Activated gamma-delta T cell (primary cell): ENCODE measurements at regions not wholly inside any gene's neighbourhood (a gene's known extent, or its start where the extent isn't known, plus 50 kb on each side); places are given as distances from the start of the nearest gene placed in this dataset.

Experiments used
- DNase-seq: peaks from one replicate; lab custom pipeline; 2025; lab: John Stamatoyannopoulos, UW

DNA sequence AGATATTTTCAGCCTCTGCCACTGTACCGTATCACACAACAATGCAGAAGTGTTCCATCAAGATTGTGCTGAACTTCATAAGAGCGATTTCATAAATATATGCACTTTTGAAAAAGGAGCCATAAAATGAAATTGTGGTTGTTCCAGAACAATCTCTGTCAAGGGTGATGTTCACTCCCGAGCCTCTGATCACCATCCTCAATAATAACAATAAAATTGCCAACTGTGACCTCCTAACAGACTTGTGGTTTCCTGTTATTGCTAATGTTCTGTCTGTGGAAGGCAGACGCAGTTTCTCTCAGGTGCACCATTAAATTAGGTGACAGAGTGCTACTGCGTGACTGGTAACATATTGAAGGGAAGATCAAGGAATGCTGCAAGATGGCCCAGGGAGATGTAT is 383.7 kb downstream of the SOCS6 start:
- DNase-seq, result no peak

DNA sequence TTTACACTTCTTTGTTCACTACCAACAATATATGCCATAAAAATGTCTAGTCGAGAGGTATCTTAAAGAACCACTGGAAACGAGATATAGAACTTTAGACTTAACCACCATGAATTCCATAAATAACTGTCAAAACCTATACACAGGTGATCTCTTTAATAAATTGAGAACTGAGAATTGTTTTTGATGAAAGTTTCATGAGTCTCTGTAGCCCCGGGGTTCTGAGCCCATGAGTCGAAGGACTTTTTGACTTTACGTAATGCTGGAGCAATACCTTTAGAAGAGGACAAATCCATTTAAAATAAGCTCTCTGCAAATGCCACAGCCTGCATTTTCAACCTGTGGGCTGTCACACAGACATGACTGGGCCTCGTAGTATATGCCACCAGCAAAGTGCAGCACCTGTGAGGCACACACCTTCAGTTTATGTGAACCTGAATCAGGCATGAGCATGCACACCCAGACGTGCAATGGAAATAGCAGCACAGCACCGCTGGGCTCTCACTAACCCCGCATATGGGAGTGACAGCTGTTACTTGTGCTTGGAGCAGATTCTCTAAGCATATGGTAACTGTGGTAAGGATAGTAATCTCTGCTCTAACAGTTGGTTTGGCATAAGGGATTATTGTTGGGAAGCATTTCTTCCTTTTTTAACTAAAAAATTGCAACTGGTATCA is 383.2 kb downstream of the SOCS6 start:
- no peak for DNase-seq

DNA sequence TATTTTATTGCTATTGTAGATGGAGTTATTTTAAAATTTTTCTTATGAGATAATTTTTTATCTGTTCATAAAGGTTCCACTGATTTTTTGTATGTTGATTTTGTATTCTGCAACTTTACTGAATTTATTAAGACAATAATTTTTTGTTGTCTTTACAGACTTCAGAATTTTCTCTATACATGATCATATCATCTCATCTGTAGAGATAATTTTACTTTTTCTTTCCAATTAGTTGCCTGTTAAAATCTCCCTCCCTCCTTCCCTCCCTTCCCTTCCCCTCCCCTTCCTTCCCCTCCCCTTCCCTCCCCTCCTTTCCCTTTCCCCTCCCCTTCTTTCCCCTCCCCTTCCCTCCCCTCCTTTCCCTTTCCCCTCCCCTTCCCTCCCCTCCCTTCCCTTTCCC is 378.1 kb downstream of the SOCS6 start:
- no peak for DNase-seq

DNA sequence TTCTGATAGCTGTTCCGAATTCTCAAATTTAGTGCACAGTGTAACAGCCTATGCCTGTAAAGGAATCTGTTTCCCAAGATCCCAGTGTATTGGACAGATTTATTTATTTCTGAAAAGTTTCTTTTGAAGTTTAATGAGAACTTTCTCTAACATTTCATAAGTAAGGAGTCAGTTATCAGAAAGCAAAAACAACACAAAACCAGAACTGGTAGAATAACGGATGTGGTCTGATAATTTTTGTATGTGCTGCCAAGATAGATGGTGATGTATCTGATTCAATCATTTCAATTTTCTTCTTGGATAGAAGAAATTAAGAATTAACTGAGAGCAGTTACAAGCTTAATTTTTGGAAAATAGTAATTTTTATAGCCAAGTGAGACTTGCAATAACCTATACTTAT is 374.3 kb downstream of the SOCS6 start:
- no peak for DNase-seq

DNA sequence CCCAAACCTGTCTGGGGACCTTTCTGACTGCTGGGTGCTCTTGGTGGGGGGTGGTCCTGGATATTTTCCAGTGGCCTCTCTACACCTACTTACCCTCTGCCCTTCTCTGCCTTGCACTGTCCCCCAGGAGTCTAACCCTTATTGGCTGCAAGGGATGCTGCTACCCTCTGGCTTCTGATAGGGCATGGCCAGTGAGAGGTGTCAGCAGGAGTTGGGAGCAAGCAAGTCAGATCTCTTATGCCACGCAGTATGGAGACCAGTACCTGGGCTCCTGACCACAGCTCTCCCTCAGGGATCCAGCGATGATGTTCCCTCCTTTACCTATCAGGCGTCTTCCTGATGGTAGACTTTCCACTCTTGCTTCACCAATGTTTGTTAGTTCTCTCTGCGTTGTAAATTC is 373.7 kb downstream of the SOCS6 start:
- no peak for DNase-seq

DNA sequence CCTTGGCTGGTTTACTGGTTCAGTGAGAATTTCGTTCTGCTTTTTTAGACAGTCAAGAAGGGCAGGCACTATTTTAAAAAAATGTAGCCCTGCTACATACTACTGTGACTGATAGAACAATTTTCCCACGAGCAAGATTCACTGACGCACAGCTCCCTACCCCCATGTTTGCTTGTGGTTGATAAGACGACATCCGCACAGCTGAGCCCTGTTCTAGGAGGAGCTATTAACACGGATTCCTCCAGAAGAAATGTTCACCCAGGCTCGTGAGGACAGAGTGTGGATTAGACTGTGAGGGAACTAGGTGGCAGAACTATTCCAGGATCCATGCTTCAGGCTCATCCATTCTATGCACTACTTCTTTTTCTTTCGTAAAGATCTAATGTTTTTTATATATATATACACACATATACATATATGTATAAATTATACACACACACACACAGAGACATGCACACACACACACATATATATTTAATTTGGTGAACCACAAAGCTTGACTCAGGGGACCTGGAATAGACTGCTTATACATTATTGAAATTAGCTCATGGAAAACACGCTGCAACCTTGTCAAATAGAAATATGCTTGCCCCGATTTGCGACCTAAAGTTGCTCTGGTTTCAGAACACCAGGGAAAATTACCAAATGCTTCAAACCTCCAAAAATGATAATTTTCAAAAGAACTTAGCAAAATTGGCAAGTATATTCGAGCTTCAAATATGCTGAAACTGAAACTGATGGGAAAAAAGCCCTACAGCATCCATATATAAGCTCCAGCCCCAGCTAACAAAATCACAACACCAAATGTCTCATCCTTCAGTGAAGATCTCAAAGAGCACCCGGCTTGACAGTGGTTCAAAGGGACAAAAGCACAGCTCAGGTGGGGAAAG is 370.4 kb downstream of the SOCS6 start:
- no peak for DNase-seq

DNA sequence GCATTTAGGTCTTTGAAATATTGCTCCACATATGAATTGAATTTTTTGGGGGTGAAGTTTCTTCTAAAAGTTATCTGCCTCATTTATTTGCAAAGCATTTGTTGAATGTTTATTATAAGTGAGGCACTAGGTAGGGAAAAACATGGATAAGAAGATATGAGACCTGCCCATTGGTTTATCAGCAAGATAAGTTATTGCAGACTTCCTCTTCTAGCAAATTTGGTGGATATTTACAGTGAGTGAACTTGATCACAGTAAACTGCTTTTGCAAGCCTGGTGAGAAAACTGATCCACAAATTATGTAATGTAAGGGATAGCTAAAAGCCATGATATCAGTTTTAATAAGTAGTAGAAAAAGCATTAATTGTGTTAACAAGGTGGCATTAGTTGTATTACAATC is 364.8 kb downstream of the SOCS6 start:
- no peak for DNase-seq

DNA sequence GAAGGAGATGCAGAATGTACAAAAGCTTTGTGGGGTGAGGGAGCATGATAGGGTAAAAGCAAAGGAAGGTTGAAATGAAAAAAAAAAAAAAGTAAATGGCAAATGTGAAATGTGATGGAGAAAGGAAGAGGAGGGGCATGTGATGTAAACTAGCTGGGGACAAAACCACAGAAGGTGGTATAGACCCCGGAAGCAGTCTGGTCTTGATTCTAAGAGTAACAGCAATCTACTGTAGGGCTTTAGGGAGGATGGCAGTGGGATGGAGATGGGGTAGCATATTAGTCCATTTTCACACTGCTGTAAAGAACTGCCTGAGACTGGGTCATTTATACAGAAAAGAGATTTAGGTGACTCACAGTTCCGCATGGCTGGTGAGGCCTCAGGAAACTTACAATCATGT is 362.0 kb downstream of the SOCS6 start:
- no peak for DNase-seq

DNA sequence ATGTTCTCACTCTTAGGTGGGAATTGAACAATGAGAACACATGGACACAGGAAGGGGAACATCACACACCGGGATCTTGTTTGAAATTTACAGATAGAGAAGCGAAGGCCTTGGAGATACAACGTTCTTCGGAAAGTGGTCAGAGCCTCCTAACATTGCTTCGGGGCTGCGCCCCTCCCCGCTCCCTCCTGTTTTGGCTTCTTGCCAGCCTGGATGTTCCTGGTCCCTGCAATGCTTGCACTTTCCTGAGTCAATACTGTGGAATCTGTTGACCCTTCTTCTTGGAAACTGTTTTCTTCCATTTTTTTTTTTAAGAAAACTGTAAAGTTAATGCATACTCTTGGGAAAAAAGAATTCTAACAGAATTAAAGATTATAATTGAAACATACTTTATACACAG is 360.8 kb downstream of the SOCS6 start:
- no peak for DNase-seq

DNA sequence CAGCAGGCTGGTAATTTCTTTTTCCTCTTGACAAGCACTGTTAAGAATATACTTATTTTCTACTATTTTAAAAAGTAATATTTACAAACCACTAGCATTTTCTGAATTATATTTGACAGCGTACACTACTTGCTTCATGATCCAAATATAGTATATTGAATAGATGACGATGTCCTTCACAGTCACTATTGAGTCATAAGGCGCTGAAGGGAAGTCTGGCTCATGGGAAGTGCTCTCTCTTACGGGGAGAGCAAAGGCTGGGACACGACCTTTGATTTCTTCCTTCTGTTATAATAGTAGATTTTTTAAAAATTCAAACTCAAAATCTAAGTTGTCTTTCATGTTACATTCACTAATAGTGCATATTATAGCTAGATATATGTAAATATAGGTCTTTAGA is 357.1 kb downstream of the SOCS6 start:
- no peak for DNase-seq

DNA sequence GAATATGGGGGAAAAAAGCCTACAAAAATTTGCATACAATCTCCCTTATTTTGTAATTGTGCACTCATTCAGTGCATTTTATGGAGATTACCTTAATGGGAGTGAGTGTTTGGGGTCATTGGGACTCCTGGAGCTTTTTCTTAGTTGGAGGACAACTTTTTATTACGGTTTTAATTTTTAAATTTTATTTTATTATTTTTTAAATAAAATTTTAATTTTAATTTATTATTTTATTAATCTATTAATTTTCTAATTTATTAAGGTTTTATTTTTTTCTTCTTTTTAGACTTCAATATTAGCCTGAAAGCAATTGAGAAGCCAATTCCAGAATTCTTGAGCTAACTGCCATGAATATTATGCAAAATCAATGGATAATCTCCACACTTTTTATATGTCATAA is 355.0 kb downstream of the SOCS6 start:
- DNase-seq, result no peak

DNA sequence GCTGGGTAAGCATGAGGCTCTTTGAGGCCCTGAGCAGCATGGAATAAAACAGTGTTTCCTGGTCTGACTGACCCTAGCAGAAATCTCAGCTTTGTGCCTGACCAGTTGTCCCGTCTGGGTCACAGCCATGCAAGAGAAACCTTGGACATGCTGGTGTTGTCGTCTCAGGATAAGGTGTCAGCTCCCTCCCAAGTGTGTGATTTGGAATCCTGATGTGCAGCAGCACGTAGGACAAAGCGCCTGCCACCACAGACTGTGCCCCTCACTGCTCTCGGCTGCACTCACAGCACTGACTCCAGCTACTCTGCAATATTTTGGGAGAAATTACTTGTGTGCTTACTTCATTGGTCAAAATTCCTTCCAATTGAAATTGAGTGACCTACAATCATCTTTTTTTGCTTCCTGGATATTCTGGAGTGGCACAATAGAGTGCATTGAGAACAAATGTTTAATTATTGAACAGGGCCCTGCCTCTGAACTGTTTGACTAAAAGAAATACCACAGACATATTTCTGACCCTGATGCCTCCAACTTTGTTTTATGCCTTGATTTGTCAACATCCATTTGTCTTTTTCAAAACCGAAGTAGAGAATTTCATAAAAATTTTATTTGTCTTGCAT is 352.4 kb downstream of the SOCS6 start:
- no peak for DNase-seq

DNA sequence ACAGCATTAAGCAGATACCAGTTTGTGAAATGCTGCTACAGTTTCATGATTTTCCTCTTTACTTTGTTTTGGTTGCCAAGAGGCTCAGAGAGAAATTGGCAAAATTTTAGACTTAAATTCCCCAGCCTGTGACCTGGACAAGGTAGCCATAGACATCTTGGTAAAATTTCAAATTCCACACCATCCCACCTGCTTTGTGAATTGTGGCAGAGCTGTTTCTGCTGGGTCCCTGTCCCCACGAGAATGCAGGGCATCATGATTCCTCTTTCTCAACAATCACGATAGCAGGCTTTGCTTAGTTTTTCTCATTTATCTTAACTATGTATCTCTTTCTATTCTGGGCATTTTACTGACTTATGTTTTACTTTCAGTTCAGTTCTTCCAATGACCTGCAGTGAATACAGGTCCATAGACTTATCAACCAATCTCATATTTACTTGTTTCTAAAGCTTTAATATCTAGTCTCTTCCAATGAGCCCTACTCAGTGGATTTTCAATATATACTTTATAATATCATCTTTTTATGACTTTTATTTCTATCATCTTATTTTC is 351.6 kb downstream of the SOCS6 start:
- DNase-seq, result no peak

DNA sequence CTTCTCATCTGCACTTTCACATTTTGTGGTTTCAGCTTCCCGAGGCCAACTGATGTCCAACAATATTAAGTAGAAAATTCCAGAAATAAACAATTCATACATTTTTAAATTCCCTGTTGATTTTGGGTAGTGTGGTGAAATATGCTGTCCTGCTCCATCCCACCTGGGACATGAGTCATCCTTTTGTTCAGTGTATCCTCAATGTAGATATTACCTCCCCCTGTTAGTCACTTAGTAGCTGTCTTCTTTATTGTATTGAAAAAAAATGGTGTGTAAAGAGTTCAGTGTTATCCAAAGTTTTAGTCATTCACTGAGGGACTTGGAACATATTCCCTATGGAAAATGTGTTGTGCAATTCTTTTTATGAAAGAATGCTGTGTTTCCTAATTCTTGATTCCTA is 348.1 kb downstream of the SOCS6 start:
- DNase-seq, result no peak

DNA sequence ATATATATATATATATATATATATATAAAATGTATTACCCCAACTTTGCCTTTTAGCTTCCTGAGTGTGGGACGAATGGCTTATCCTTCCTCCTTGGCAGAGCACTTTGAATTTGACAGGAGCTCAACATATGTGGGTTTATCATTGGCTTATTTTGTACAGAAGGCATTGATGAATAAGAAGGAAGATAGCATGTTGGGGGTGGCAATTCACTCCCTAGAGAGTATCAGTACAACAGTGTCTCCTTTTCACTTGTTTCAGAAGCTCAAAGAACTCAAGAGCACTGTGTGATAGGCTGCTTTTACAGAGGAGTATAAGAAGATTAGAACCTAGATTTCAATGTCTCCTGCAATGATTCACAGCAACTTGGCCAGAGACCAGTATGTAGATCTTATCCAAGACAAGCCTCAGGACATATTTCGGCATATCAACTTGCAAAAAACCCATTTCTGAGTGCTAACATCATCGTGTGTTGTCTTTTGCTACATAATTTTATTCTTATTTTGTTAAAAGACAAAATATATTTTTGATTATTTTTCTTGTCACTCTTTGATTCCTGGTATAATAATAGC is 345.8 kb downstream of the SOCS6 start:
- no peak for DNase-seq

DNA sequence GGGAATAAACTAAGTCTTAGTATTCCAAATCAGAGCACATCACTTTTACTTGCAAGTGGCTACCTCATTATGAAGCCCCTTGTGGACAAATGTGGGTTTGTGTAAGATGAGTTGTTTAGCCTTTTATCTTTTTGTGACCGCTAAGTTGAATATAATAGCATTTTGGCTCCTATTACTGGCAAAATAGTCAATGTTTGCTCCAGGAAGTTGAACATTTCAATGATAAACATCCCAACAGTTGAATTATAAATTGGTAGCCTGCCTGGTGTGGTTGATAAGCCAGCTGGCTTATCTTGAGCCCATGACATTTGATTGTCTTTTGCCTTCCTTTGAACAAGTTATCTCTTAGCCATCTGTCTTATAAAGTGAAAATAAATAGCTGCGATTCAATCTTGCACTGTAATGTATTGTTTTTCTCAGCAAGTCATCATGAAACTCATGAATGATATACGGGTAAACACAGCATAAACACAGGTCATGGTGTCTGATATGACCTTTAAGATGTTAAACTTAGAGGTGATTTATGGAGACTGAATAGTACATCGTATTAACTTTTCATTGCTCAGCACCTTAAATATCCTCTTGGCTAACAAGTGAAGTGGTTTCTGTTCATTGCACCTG is 338.4 kb downstream of the SOCS6 start:
- no peak for DNase-seq

DNA sequence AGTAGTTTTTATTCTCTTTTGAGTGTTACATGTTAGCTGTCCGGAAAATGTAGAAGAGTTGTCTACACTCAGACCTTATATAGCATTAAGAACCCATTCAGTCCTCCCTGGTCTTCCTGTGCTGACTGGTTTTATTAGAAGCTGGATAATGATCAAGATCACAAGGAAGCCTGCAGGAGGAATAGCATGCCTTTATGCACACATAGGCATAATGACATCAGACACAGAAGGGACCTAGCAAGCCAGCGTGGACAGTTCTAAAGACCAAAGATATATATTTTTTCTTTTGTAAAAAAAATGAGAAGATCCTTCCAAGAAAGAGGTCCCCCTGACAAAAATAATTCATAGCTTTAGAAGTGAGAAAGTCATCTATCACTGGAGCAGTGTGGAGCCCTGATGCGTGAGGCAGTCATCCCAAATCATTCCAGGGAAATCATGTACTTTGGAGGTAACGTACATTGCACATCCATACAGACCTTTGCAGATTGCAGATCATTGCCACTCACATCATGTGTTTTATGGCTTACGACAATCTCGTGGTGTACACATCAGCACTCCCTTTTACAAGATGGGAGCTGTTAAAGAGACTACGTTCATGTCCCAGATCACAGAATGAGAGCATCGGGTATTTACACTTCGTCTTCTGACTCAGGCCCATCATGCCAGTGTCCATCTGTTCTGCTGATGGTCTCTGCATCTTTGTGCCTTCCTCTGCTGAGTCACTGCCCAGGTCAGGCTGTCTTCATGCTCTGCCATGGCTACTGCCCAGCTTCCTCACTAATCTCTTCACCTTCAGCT is 334.0 kb downstream of the SOCS6 start:
- no peak for DNase-seq

DNA sequence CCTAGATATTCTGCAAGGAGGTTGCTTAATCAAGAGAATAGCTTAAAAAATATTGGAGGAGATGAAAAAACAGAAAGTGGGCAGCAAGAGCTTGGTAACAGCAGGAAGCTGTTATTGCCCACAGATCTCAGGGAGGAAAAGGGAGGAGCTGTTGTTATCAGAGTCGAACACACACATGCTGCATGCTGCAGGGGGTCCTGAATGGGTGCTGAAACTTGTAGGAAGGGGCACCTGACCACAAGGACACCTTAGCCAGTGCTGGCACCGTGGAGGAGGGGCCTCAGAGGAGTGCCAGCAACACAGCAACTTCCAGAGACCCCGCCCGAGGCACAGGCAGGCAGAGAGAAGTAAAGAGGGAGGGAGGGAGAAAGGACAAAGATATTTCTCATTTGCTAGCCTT is 332.9 kb downstream of the SOCS6 start:
- DNase-seq, result no peak

DNA sequence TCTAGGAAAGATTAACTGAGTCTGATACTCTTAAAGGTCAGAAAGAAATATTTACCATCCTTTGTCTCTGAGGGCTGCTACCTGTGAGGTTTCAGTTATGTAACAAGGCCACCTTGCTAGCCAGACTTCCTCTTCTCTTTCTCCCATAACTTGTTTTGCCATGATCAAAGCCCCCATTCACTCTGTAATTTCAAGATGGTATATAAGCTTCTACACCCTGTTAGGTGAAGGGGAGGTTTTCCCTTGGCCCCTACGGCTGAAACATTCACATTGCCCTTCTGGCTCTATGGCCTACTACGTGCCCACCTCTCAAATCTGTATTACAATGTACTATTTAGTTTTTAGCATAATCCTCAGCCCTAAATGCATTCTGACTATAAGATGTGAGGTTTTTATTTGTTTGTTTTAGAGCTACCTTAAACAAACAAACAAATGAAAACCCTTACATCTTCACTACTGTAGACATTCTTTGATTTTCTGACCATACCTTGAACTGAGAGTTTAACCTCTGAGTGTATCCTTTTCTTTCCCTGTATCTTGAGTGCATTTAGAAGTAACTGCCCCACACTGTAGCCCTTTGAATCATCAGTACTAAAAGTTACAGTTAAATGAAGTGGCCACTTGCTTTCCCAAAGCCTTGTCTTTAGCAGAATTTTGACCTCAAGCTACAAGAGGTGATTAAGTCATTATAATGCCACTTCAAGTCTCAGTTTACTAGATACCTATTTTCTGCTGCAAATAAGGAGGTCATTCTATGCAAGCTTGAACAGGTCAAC is 332.2 kb downstream of the SOCS6 start:
- DNase-seq, result no peak

DNA sequence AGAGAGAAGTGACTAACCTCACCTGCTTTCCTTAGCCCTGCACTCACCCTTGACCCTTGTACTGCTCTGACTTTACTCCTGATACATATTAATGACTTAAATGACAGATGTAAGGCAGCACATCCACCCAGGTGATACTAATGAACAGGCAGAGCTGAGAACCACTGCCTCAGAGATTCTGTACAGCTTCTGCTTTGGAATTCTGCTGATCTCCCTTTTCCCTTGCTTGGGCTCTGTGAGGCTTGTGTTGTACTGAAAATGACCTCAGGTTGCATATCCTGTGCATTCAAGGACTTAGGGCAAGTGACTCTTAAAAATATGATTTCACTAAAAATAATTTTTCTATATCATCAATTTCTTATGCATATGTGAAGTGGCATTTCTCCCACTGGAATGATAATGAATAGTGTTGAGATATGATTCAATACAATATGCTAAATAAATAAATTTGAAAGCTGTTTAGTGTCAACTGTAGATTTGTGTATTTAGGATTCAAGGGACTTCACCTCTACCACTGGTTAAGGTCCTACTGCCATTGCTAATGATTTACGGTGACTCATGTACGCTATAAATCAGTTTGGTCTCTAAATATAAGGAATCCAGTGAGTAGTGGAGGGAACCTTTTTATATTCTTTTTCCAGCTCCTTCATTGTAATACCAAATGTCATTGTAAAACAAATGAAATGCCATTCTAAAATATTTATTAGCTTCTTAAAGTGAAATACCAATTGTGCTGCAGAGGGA is 328.3 kb downstream of the SOCS6 start:
- DNase-seq, result no peak
